ENCODE measurements at regions not wholly inside any gene's neighbourhood (a gene's known extent, or its start where the extent isn't known, plus 50 kb on each side); places are given as distances from the start of the nearest gene placed in this dataset.

- Mint-ChIP-seq H3K4me3 (no peak overlapping the region), H3K27ac (no peak overlapping the region), H3K4me1 (no peaks in the 10 kb centered on the region), H3K27me3 (no peaks in the 10 kb centered on the region), H3K36me3 (no peaks in the 10 kb centered on the region), H3K9me3 (no peaks in the 10 kb centered on the region)
- DNase-seq (no peak), ATAC-seq (ENCODE audit: low read depth) (no peak)
- POLR2A ChIA-PET: no interaction called here
Measured at GRCh38 chr12:19957308-19958125, 410.8 kb upstream of the PDE3A start.

GRCh38 chr12:19958389-19958788 lies 409.9 kb upstream of the PDE3A start:
- no peak overlapping the region for H3K4me3 Mint-ChIP-seq
- H3K9me3 Mint-ChIP-seq: no peaks in the 10 kb centered on the region
- H3K27ac Mint-ChIP-seq: no peak overlapping the region
- no peaks in the 10 kb centered on the region for H3K4me1 Mint-ChIP-seq
- H3K27me3 Mint-ChIP-seq: no peaks in the 10 kb centered on the region
- no peak for DNase-seq
- H3K36me3 Mint-ChIP-seq: no peaks in the 10 kb centered on the region
- POLR2A ChIA-PET: no interaction called here
- ATAC-seq (ENCODE audit: low read depth): no peak

GRCh38 chr12:19959353-19959752 lies 409.0 kb upstream of the PDE3A start:
- Mint-ChIP-seq H3K4me1 (no peaks in the 10 kb centered on the region), H3K27ac (no peak overlapping the region), H3K27me3 (no peaks in the 10 kb centered on the region), H3K4me3 (no peak overlapping the region), H3K9me3 (no peaks in the 10 kb centered on the region), H3K36me3 (no peaks in the 10 kb centered on the region)
- ATAC-seq (ENCODE audit: low read depth) (no peak), DNase-seq (no peak)
- POLR2A ChIA-PET: no interaction called here

- Mint-ChIP-seq H3K27ac (no peak overlapping the region), H3K9me3 (no peaks in the 10 kb centered on the region), H3K27me3 (no peaks in the 10 kb centered on the region), H3K4me1 (no peaks in the 10 kb centered on the region), H3K4me3 (no peak overlapping the region), H3K36me3 (no peaks in the 10 kb centered on the region)
- ATAC-seq (ENCODE audit: low read depth): no peak
- POLR2A ChIA-PET: no interaction called here
- DNase-seq: no peak
Measured at GRCh38 chr12:19960527-19960926, 407.8 kb upstream of the PDE3A start.

GRCh38 chr12:19962192-19962591 lies 406.1 kb upstream of the PDE3A start:
- Mint-ChIP-seq H3K36me3 (no peaks in the 10 kb centered on the region), H3K27me3 (no peaks in the 10 kb centered on the region)
- DNase-seq: no peak

GRCh38 chr12:19963972-19964371 lies 404.4 kb upstream of the PDE3A start:
- no peak for ATAC-seq (ENCODE audit: low read depth)
- Mint-ChIP-seq H3K4me1 (no peaks in the 10 kb centered on the region), H3K36me3 (no peaks in the 10 kb centered on the region), H3K4me3 (no peak overlapping the region), H3K9me3 (no peaks in the 10 kb centered on the region), H3K27ac (no peak overlapping the region), H3K27me3 (no peaks in the 10 kb centered on the region)
- DNase-seq: no peak
- POLR2A ChIA-PET: no interaction called here

More at GRCh38 chr12:19962192-19962591, 406.1 kb upstream of the PDE3A start:
- POLR2A ChIA-PET: no interaction called here
- no peak for ATAC-seq (ENCODE audit: low read depth)
- Mint-ChIP-seq H3K9me3 (no peaks in the 10 kb centered on the region), H3K4me3 (no peak overlapping the region), H3K27ac (no peak overlapping the region), H3K4me1 (no peaks in the 10 kb centered on the region)

- POLR2A ChIA-PET: no interaction called here
- Mint-ChIP-seq H3K27ac (no peak overlapping the region), H3K4me3 (no peak overlapping the region), H3K27me3 (no peaks in the 10 kb centered on the region), H3K4me1 (no peaks in the 10 kb centered on the region), H3K36me3 (no peaks in the 10 kb centered on the region), H3K9me3 (no peaks in the 10 kb centered on the region)
- ATAC-seq (ENCODE audit: low read depth): no peak
- DNase-seq: no peak
Measured at GRCh38 chr12:19964549-19964948, 403.8 kb upstream of the PDE3A start.

GRCh38 chr12:19965196-19966038 lies 402.9 kb upstream of the PDE3A start:
- Mint-ChIP-seq H3K36me3 (no peaks in the 10 kb centered on the region), H3K4me1 (no peaks in the 10 kb centered on the region), H3K27me3 (no peaks in the 10 kb centered on the region), H3K9me3 (no peaks in the 10 kb centered on the region), H3K27ac (no peak overlapping the region), H3K4me3 (no peak overlapping the region)
- ATAC-seq (ENCODE audit: low read depth) (no peak), DNase-seq (no peak)
- POLR2A ChIA-PET: no interaction called here

- H3K4me3 Mint-ChIP-seq: no peak overlapping the region
- no peak overlapping the region for H3K27ac Mint-ChIP-seq
- DNase-seq (no peak), ATAC-seq (ENCODE audit: low read depth) (no peak)
- POLR2A ChIA-PET: no interaction called here
- no peaks in the 10 kb centered on the region for H3K36me3 Mint-ChIP-seq
- H3K4me1 Mint-ChIP-seq: peaks cover 2% of the 10 kb centered on the region
- H3K9me3 Mint-ChIP-seq: no peaks in the 10 kb centered on the region
- no peaks in the 10 kb centered on the region for H3K27me3 Mint-ChIP-seq
Measured at GRCh38 chr12:19967001-19967400, 401.3 kb upstream of the PDE3A start.

GRCh38 chr12:19967431-19967830 lies 400.9 kb upstream of the PDE3A start:
- POLR2A ChIA-PET: no interaction called here
- H3K4me1 Mint-ChIP-seq: peaks cover 4% of the 10 kb centered on the region
- no peak overlapping the region for H3K4me3 Mint-ChIP-seq
- no peak overlapping the region for H3K27ac Mint-ChIP-seq
- no peaks in the 10 kb centered on the region for H3K36me3 Mint-ChIP-seq
- DNase-seq: no peak
- H3K9me3 Mint-ChIP-seq: no peaks in the 10 kb centered on the region
- H3K27me3 Mint-ChIP-seq: no peaks in the 10 kb centered on the region
- no peak for ATAC-seq (ENCODE audit: low read depth)

GRCh38 chr12:19970116-19970515 lies 398.2 kb upstream of the PDE3A start:
- Mint-ChIP-seq H3K27ac (no peak overlapping the region), H3K4me1 (peaks cover 6% of the 10 kb centered on the region), H3K4me3 (no peak overlapping the region), H3K27me3 (no peaks in the 10 kb centered on the region), H3K36me3 (no peaks in the 10 kb centered on the region), H3K9me3 (no peaks in the 10 kb centered on the region)
- no peak for DNase-seq
- ATAC-seq (ENCODE audit: low read depth): no peak
- POLR2A ChIA-PET: no interaction called here

GRCh38 chr12:19970821-19971220 lies 397.5 kb upstream of the PDE3A start:
- POLR2A ChIA-PET: no interaction called here
- peaks cover 6% of the 10 kb centered on the region for H3K4me1 Mint-ChIP-seq
- no peak for ATAC-seq (ENCODE audit: low read depth)
- no peaks in the 10 kb centered on the region for H3K27me3 Mint-ChIP-seq
- no peak overlapping the region for H3K27ac Mint-ChIP-seq
- no peaks in the 10 kb centered on the region for H3K9me3 Mint-ChIP-seq
- no peak overlapping the region for H3K4me3 Mint-ChIP-seq
- DNase-seq: no peak
- no peaks in the 10 kb centered on the region for H3K36me3 Mint-ChIP-seq

- Mint-ChIP-seq H3K27ac (no peak overlapping the region), H3K4me1 (peaks cover 6% of the 10 kb centered on the region), H3K4me3 (no peak overlapping the region), H3K36me3 (no peaks in the 10 kb centered on the region), H3K9me3 (no peaks in the 10 kb centered on the region), H3K27me3 (no peaks in the 10 kb centered on the region)
- no peak for DNase-seq
- ATAC-seq (ENCODE audit: low read depth): no peak
- POLR2A ChIA-PET: no interaction called here
Measured at GRCh38 chr12:19971361-19972280, 396.7 kb upstream of the PDE3A start.
